Lung (tissue), 11 donors: ENCODE measurements at regions not wholly inside any gene's neighbourhood (a gene's known extent, or its start where the extent isn't known, plus 50 kb on each side); places are given as distances from the start of the nearest gene placed in this dataset.
A peak's percentile ranks its signal among the peaks of the same experiment; 100 is the strongest.

Source experiments
- ATAC-seq: fragments of 200-7000 bp; cut with Tn5 transposase; one replicate; pipeline ENCODE4 v1.9.1; 2020; ENCODE audit warnings: moderate number of reproducible peaks; ENCODE audit not compliant: insufficient read depth, low FRiP score
- DNase-seq, 3 donors: peaks; one replicate each; pipeline ENCODE4 v3.0.0-alpha.2; 2013 to 2017
- H3K27ac ChIP-seq, 2 donors: one replicate each; pipeline ENCODE4 v1.5.1; 2013; ENCODE audit warnings: mild to moderate bottlenecking in 2 of 2, moderate library complexity in 2 of 2, control low read depth in 1 of 2, inconsistent platforms in 1 of 2, low read depth in 1 of 2, low read length in 1 of 2
- H3K27me3 ChIP-seq, 3 donors: one replicate each; pipeline ENCODE4 v1.5.1; 2013; ENCODE audit warnings: low read length in 2 of 3; ENCODE audit not compliant: control insufficient read depth in 3 of 3, insufficient read depth in 3 of 3
- H3K36me3 ChIP-seq, 4 donors: one replicate each; pipeline ENCODE4 v1.5.1; 2013; ENCODE audit warnings: low read length in 4 of 4, mild to moderate bottlenecking in 1 of 4, moderate library complexity in 1 of 4; ENCODE audit not compliant: control insufficient read depth in 4 of 4, insufficient read depth in 4 of 4
- H3K4me1 ChIP-seq, 5 donors: one replicate each; pipeline ENCODE4 v1.5.1; 2013; ENCODE audit warnings: low read length in 5 of 5, mild to moderate bottlenecking in 2 of 5, moderate library complexity in 1 of 5; ENCODE audit not compliant: control insufficient read depth in 5 of 5, insufficient read depth in 5 of 5
- H3K4me3 ChIP-seq: one replicate; pipeline ENCODE4 v1.5.1; 2013; ENCODE audit warnings: mild to moderate bottlenecking, control low read depth, moderate library complexity
- H3K9ac ChIP-seq, 2 donors: one replicate each; pipeline ENCODE4 v1.5.1; 2013; ENCODE audit warnings: low read length in 2 of 2, control low read depth in 1 of 2; ENCODE audit not compliant: insufficient read depth in 1 of 2
- H3K9me3 ChIP-seq, 4 donors: one replicate each; pipeline ENCODE4 v1.5.1; 2013; ENCODE audit warnings: low read length in 3 of 4, mild to moderate bottlenecking in 1 of 4, moderate library complexity in 1 of 4; ENCODE audit not compliant: control insufficient read depth in 4 of 4, insufficient read depth in 3 of 4
- CTCF ChIP-seq: IDR thresholded peaks from 2 replicates; pipeline ENCODE4 v1.5.1; 2012; ENCODE audit warnings: mild to moderate bottlenecking; ENCODE audit errors: control extremely low read depth, extremely low read depth
- WGBS, 2 donors: extraction: QIAGEN DNeasy Blood & Tissue Kit; methylation state at CpG; one replicate each; pipeline ENCODE4 v1.1.7; 2013; 5-methylcytosine and 5-hydroxymethylcytosine counted together
- donor health status: control.
- donor health status: control.
- donor health status: Bipolar disorder and iron deficiency.
- donor health status: healthy.
- donor health status: DM: yes; HTN: yes; CAD: no.

GRCh38 chr6:4287372-4287771 lies 152.0 kb upstream of the ECI2 start:
- Histone ChIP-seq H3K9me3 (no peaks in the 10 kb centered on the region), H3K4me3 (no peak overlapping the region), H3K36me3 (no peaks in the 10 kb centered on the region), H3K27ac (no peak overlapping the region), H3K9ac (no peak overlapping the region), H3K27me3 (peaks cover 0 to 3% (median 2%) of the 10 kb centered on the region in 3 donors), H3K4me1 (peaks cover 0 to 3% (median 0%) of the 10 kb centered on the region in 5 donors)
- 78 to 85% methylated on average over 7 of the region's 7 CpGs for WGBS, 2 donors
- no peak for TF ChIP-seq CTCF
- no peak for ATAC-seq
- DNase-seq = no peak

DNA sequence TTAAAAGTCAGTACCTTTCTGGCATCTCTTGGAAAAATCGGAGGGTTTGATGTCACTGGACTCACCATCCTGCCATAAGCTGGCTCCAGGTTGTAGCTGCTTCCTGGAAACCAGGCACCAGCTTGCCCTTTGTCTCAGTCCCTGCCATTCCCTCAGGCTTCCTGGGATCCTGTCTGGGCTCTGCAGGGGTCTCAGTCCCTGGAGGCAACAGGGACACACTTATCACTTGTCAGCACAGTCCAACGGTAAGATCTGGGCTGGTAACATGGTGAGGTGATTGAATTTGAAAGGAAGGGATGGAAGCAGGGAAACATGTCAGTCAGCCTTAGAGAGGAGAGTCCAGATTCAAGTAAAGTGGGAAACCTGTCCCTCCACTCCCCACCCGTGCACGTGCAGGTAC lies 147.6 kb upstream of the ECI2 start:
- Histone ChIP-seq H3K27me3 (peaks cover 0 to 14% (median 10%) of the 10 kb centered on the region in 3 donors), H3K27ac (no peak overlapping the region), H3K4me1 (peaks cover 0 to 4% (median 0%) of the 10 kb centered on the region in 5 donors), H3K9me3 (no peaks in the 10 kb centered on the region), H3K4me3 (no peak overlapping the region), H3K36me3 (no peaks in the 10 kb centered on the region), H3K9ac (no peak overlapping the region)
- no peak for TF ChIP-seq CTCF
- ATAC-seq (no peak), DNase-seq (no peak)
- 82 to 85% methylated on average over 4 of the region's 4 CpGs for WGBS, 2 donors

- peaks cover 0 to 14% (median 10%) of the 10 kb centered on the region in 3 donors for H3K27me3 ChIP-seq
- H3K9me3 ChIP-seq = no peaks in the 10 kb centered on the region
- 27 to 30% methylated on average over 46 of the region's 46 CpGs for WGBS, 2 donors
- DNase-seq (peak; percentile 54 to 76 (median 71)), ATAC-seq (peak; percentile 51)
- no peak overlapping the region for H3K4me3 ChIP-seq
- no peaks in the 10 kb centered on the region for H3K36me3 ChIP-seq
- no peak for TF ChIP-seq CTCF
- peaks cover 0 to 4% (median 0%) of the 10 kb centered on the region in 5 donors for H3K4me1 ChIP-seq
- H3K9ac ChIP-seq = peak overlapping the region in 1 of 2 donors; percentile 16
- H3K27ac ChIP-seq = no peak overlapping the region
Measured at GRCh38 chr6:4281341-4282293, 146.2 kb upstream of the ECI2 start.
